A549 (cell line): ENCODE measurements at regions not wholly inside any gene's neighbourhood (a gene's known extent, or its start where the extent isn't known, plus 50 kb on each side); places are given as distances from the start of the nearest gene placed in this dataset.

Experiments used
- BCL3 ChIP-seq: fragments of >200 bp; sonication (Bioruptor Twin); formaldehyde crosslinking; IDR thresholded peaks from 3 replicates; pipeline ENCODE4 v1.6.1; 2016
- BHLHE40 ChIP-seq: IDR thresholded peaks from 2 replicates; pipeline ENCODE4 v1.6.1; 2012; ENCODE audit warnings: low read depth, low read length, inconsistent platforms
- CBX2 ChIP-seq: fragments of 200-600 bp; sonication (generic); IDR thresholded peaks from 2 replicates; pipeline ENCODE4 v1.6.1; 2016; ENCODE audit warnings: low read depth, mild to moderate bottlenecking, borderline replicate concordance
- CHD4 ChIP-seq: fragments of 200-600 bp; sonication (generic); IDR thresholded peaks from 2 replicates; pipeline ENCODE4 v1.6.1; 2016; ENCODE audit warnings: antibody characterized with exemption, mild to moderate bottlenecking, borderline replicate concordance
- CTCF ChIP-seq: fragments of >200 bp; sonication (Bioruptor Twin); formaldehyde crosslinking; IDR thresholded peaks from 3 replicates; pipeline ENCODE4 v1.5.1; 2016
- HDAC2 ChIP-seq: fragments of 200-600 bp; sonication (generic); IDR thresholded peaks from 2 replicates; pipeline ENCODE4 v1.6.1; 2016
- KDM1A ChIP-seq: fragments of 200-600 bp; sonication (generic); IDR thresholded peaks from 2 replicates; pipeline ENCODE4 v1.6.1; 2016; ENCODE audit warnings: low read depth, mild to moderate bottlenecking
- MAFK ChIP-seq: fragments of 450-650 bp; IDR thresholded peaks from 2 replicates; pipeline ENCODE4 v1.6.1; 2014; ENCODE audit not compliant: partially characterized antibody
- MAX ChIP-seq: IDR thresholded peaks from 2 replicates; pipeline ENCODE4 v1.6.1; 2012
- POLR2A ChIP-seq: IDR thresholded peaks from 2 replicates; pipeline ENCODE4 v1.6.1; 2012; ENCODE audit warnings: mild to moderate bottlenecking, low read length
- POLR2AphosphoS2 ChIP-seq: conservative IDR thresholded peaks from 2 replicates; pipeline ENCODE4 v1.6.1; 2012; ENCODE audit warnings: low read length, improper control_type of control experiment, inconsistent platforms
- SMC3 ChIP-seq: fragments of >200 bp; sonication (Bioruptor Twin); formaldehyde crosslinking; IDR thresholded peaks from 3 replicates; pipeline ENCODE4 v1.6.1; 2018; ENCODE audit warnings: inconsistent platforms
- TP53 ChIP-seq: fragments of 250-450 bp; sonication (Bioruptor Pico); IDR thresholded peaks from 2 replicates; pipeline ENCODE4 v1.5.0; 2021; ENCODE audit warnings: mild to moderate bottlenecking, moderate library complexity
- ZNF302 ChIP-seq: fragments of 250-450 bp; sonication (Bioruptor Pico); IDR thresholded peaks from 2 replicates; pipeline ENCODE4 v1.9.0; 2021; ENCODE audit warnings: inconsistent platforms, mild to moderate bottlenecking, moderate library complexity

GRCh38 chr5:159531554-159532105, 201.3 kb upstream of the IL12B start:
- no peak for TF ChIP-seq POLR2A
- TF ChIP-seq KDM1A: no peak
- no peak for TF ChIP-seq BCL3
- TF ChIP-seq CTCF: peak; percentile 35
- TF ChIP-seq CBX2: no peak
- no peak for TF ChIP-seq MAFK
- no peak for TF ChIP-seq POLR2AphosphoS2
- TF ChIP-seq ZNF302: no peak
- peak; percentile 41; the same call in 2 of the 3 replicates for TF ChIP-seq SMC3
- no peak for TF ChIP-seq BHLHE40
- TF ChIP-seq CHD4: no peak
- TF ChIP-seq MAX: no peak
- TF ChIP-seq TP53 (CRISPR knock-in tag): no peak
- no peak for TF ChIP-seq HDAC2
